Esophagus squamous epithelium (tissue), 4 donors: ENCODE measurements at regions not wholly inside any gene's neighbourhood (a gene's known extent, or its start where the extent isn't known, plus 50 kb on each side); places are given as distances from the start of the nearest gene placed in this dataset.

Experiments used
- POLR2A ChIP-seq, 4 donors: fragments of 450-650 bp; IDR thresholded peaks; one replicate each; pipeline ENCODE4 v1.6.1; 2017; ENCODE audit warnings: antibody characterized with exemption in 4 of 4, mild to moderate bottlenecking in 4 of 4, moderate library complexity in 3 of 4
- TF ChIP-seq, protein P1 (sequence below), 6 experiments: fragments of 450-650 bp in 4 of 6; fragments of 200-600 bp in 2 of 6; sonication (generic) in 2 of 6; IDR thresholded peaks; one replicate each; pipeline ENCODE4 v1.5.1; 2016 to 2019; ENCODE audit warnings: antibody characterized with exemption in 6 of 6, mild to moderate bottlenecking in 4 of 6, moderate library complexity in 4 of 6

DNA sequence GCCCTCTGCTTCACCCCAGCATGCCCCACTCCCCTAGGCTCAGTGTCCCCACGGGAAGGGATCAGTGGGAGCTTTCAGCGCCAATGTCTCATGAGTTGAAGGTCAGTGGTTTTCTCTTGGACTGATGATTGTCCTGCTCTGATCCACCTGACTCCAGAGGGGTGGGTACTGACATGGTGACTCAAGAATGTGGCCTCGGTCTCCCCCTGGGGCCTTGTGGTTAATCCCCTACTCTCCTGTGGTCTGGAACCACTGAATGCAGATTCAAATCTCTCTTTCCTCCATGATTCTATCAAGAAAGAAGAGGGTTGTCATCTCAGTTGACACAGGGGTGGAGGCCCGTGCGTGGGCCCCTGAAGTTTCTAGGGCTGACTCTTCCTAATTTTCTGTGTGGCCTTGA lies 176.9 kb downstream of the RPS24 start:
- no peak for TF ChIP-seq POLR2A (IDR thresholded peaks at IDR 0.05)
- TF ChIP-seq, protein P1, sequence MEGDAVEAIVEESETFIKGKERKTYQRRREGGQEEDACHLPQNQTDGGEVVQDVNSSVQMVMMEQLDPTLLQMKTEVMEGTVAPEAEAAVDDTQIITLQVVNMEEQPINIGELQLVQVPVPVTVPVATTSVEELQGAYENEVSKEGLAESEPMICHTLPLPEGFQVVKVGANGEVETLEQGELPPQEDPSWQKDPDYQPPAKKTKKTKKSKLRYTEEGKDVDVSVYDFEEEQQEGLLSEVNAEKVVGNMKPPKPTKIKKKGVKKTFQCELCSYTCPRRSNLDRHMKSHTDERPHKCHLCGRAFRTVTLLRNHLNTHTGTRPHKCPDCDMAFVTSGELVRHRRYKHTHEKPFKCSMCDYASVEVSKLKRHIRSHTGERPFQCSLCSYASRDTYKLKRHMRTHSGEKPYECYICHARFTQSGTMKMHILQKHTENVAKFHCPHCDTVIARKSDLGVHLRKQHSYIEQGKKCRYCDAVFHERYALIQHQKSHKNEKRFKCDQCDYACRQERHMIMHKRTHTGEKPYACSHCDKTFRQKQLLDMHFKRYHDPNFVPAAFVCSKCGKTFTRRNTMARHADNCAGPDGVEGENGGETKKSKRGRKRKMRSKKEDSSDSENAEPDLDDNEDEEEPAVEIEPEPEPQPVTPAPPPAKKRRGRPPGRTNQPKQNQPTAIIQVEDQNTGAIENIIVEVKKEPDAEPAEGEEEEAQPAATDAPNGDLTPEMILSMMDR (IDR thresholded peaks at IDR 0.05), result no peak
